Left hindlimb (tissue), 1 donor: ENCODE measurements at regions not wholly inside any gene's neighbourhood (a gene's known extent, or its start where the extent isn't known, plus 50 kb on each side); places are given as distances from the start of the nearest gene placed in this dataset.

Experiments used
- DNase-seq: peaks from one replicate; pipeline ENCODE4 v3.0.0-alpha.2; 2018

DNA sequence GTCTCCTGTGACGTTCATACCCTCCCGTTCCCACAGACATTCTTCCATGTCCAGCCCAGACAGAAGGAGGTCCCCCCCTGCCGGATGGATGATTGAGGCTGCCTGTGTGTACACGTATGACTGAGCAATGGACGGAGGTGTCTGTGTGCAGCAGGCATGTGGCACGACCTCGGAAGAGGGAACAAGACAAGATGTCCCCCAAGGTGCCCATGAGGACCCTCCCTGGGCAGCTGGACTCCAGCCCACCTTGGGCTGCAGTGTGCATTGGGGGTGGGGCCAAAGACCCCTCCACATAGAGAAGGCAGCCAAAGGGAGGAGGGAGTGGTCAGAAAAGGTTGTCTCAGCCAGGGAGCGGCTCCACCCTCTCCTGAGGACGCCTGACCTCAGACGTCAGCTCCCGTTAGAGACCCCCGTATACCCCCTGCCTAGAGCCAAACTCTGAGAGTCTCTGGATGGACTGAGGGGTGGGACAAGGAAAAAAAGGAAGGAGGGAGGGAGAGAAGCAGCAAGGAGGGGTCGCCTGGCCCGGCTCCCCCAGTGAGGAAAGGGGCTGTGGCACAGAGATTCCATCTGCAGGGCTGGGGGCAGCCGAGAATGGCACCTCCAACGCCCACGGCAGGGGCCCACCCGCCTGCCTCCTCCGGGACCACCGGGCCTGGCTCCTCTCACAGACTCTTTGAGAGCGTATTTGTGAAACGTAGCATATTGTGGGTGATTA is 92.9 kb upstream of the BHLHE23 start:
- no peak for DNase-seq

DNA sequence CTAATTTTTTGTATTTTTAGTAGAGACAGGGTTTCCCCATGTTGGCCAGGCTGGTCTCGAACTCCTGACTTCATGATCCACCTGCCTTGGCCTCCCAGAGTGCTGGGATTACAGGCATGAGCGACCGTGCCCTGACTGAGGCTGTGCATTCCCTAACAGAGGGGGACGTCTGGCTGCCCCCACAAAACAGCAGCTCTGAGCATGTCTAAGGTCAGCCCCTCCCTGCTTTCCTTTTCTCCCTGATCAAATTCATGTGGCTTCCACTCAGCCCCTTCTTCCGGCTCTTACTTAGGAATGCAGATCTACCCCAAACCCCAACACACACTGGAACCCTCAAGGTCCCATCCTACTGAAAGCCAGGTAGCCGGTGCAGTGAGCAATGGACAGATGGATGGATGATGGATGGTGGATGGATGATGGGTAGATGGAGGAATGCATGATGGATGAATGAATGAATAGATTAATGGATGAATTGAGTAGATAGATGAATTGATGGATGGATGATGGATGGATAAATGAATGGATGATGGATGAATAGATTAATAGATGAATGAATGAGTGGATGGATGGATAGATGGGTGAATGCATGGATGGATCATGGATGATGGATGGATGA is 91.5 kb upstream of the BHLHE23 start:
- no peak for DNase-seq

DNA sequence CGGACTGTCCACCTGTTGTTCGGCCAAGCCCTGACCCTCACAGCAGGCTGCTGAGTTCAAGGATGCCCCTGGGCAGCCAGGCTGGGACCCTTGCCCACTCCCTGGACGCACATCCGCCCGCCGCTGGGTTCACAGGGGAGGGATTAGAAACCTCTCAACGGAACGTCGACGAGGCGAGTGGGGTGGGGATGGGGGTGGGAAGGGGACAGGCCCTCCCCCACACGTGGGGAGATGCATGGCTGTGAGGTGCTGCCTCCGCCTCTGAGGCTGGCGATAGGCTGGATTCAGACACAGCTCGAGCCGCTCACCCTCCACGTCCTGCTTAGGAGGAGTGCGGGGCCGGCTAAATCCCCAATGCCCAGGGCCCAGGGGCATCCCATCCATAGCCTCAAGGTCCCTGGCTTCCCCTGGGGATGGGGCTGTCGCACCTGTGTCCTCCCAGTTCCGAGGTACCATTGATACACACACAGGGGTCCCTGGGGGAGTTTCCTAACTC is 90.6 kb upstream of the BHLHE23 start:
- DNase-seq = no peak

DNA sequence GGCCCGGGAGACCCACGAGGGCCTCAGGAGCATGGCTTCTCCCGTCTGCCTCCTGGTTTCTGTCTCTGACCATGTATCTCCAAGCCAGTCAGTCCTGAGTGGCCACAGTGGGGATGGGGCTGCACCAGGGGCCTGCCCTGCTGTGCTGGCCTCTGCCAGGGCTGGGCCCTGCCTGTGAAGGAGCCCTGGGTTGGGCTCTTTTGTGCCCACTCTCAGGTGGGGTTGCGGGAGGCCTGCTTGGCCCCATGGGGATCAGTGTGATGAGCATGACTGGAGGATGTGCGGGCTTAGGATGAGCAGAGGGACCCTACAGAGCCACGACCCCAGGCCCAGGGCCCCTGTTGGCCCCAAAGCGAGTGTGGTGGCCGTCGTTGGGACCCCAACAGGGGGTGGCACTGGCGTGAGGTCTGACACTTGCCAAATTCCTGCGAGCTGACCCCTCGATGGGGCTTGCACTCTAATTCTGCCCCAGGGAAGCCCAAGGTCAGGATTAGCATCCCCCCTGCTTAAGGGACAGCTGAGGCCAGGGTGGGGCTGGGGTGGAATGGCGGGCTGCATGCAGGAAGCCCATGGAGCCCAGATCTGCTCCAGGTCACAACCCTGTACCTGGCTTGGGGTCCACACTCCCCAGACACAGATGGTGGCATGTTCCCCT is 90.0 kb upstream of the BHLHE23 start:
- DNase-seq = no peak

DNA sequence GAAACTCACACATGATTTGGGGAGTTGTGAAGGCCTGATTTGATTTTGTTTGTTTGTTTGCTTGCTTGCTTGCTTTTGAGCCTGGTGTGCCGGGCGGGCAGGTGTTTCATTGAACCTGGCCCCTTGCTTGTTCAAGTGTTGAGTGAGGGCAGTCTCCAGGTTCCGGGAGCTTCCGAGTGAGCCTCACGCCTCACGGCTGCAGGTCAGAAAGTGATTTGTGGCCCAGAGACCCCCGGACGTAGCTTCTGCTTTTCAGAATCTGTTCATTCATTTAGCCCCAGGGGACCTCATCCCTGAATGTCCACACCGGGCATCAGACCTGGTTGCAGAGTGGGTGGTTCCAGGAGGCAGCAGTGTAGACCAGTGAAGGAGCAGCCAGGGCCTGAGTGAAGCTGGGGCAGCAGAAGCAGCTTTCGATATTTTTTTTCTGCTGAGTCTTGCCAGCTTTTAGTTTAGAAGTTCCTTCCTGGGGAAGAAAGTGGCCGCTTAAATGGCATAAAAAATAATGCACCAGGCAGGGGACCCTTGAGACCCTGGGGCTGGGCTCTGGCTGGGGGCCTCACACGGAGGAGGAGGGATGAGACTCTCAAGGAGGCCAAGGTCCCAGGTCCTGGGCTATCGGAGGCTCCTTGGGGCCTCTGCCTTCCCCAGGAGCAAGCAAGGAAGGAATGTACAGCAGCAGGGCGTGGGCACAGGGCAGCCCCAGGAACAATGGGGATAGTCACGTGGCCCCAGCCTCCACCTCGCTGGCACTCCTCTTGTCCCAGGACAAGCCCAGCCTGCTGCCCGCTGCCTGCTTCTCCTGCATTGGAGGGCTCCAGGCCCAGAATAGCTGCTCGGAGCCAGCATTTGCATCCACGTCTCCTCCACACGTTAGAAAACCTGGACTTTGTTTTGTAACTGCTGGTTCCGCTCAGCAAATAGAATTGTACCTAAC is 89.2 kb upstream of the BHLHE23 start:
- DNase-seq = no peak

DNA sequence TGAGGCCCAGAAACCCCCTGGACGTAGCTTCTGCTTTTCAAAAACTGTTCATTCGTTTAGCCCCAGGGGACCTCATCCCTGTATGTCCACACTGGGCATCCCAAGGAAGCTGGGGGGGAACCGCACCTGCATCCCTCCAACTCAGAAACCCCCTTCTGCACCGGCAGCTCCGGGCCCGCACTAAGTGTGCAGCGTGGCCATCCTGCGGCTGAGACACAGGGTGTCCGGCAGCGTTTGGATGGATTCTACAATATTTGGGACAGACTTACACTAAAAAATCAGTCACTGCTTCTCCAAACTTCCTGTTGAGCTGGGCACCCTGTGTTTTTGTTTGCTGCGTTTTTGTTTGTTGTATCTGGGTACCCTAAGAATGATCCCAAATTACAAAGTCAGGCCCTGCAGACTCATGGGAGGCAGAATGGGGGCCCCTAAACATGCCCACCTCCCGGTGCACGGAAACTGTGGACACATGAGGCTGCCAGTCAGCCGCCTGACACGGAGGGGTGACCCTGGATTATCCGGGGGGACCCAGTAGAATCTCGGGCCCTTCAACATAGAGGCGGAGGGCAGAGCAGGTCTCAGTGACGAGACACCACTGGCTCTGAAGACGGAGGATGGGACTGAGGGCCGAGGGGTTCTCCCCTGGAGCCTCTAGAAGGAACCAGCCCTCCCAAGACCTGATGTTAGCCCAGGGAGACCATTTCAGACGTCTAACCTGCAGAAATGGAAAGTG is 88.2 kb upstream of the BHLHE23 start:
- DNase-seq = no peak

DNA sequence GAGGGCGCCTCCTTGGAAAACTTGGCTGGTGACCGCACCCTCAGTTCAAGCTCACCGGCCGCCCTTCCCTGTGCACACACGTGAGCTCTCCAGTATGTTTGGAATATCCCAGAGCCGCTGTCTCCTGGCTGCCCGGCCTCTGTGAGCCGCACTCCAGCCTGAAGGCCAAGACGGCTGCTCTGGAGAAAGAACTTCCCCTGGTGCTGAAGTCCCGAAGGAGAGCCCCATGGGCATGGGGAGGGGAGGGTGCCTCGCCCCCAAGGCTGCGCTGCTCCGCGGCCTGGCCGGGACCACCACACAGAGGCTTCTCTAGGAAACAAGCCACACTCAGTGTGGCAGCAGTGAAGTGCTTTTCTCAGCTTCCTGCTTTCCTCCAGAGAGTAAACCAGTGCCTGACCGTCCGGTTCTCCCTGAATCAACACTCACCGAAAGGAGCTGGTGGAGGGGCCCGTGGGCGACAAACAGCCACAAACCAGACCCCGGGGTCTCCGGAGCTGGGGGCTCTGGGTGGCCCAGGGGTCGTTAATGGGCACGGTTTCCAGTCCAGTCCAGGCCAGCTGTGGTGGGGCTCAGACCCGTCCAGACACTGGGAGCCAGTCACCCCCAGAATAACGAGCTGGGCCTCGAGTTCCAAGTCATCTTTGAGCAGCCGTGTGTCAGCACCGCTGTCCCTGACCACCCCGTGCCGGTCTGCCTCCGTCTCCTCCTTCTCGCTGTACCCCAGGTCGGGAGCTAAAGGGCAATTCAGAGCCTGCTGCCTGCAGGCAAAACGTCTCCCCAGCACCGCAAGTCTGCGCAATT is 87.4 kb upstream of the BHLHE23 start:
- no peak for DNase-seq

DNA sequence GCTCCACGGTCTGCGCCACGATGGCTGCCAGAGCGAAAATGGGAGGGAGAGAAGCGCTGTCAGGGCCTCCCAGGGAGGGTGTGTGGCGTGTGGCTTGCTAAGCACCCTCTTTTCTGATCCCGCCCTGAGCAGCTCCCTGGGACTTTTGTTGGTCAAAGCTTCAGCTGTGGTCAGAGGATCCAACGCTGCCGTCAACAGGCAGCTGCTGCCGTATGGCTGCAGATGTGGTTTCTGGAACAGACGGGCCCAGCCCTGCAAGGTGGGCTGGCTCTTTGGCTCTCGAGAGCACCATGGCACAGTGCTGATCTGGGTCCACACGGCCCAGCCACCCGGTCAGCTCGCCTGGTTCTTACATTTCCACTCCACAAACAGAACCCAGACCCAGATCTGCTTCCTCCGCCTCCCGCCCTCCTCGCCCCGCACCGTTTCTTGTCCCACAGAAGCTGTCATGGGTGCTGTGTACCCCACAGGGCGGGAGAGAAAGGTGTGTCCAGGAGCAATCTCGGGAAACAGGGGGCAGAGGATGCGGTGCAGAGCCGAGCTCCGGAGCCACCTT is 86.0 kb upstream of the BHLHE23 start:
- no peak for DNase-seq

DNA sequence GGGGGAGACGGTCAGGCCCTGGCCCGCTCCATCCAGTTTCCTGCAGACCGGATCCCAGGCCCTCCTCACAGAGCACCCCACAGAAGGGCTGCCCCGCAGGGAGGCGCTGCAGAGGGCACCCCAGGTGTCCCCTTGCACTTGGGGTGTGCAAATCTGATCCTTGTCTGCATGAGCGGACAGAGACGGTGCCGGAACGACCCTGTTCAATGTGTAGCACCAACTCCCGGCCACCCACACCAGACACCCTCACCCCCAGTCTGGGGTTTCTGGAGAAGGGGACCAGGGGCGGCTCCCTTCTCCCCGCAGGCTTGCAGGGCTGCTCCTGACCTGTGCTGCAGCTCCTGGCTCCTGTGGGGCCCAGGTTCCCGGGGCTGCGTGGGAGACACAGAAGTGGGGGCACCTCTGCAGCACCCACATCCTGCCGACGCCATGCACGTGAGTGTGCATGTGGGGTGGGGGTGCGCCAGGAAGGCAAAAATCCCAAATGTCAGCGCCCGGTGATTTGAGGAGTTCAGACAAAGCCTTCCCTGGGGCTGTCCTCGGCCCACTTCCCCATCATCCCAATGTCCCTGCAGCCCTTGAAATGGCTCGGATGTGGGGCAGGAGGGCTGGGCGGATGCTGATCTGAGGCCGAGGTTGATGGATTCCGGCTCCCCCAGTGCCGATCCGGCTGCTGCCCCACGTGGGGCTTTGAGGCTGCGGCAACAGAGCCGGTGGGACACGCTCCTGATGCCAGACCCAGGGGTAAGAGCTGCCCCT is 85.3 kb upstream of the BHLHE23 start:
- no peak for DNase-seq

DNA sequence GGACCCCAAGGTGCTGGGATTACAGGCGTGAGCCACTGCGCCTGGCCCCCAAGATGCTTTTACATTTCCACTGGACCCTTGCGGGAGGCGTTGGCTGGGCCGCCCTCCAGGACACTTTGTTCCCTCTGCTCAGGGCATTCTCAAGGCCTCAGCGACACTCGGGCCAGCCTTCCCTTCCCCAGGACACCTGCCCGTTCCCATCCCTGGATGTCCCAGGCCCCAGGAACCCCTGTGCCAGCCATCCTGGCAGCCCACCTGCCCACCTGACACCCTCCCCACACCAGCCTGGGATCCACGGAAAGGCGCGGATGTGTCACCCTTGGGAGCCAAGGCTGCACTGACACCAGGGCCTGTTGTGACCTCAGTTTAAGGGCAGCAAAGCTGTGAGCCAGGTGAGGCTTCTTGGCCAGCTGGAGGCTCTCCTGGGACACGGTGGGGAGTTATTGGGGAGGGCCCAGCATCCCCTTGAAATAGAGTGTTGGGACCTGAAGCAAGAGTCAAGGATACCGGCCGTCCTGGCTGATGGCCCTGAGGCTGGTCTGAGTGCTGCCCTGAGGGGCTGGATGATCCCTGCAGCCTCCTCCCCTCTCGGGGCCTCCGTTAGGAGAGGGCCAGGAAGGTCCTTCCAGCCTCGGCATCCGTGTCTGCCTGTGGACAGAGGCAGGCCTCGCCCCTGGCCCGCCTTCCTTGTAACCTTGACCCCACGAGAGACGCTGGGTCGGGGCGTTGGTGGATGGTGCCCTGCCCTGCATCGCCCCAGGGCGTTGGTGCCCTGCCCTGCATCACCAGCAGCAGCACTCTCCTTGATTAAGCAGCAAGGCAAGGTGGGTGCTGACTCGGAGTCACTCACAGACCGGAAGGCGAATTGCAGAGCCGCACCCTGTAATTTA is 84.2 kb upstream of the BHLHE23 start:
- DNase-seq = no peak

DNA sequence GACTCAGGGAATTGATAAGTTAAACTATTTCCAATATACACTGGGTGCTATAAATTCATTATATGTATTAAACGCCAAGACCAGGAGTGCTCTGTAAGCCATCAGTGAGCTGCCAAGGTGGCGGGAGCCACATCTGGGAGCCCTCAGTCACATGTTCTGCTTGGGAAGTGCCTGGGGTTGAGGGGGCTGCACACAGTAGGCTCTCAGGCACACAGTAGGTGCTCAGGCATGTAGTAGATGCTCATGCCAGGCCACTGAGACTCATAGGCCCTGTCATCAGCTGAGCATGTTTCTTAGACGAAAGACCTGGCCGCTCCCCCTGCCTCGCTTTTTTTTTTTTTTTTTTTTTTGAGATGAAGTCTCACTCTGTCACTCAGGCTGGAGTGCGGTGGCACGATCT is 83.3 kb upstream of the BHLHE23 start:
- DNase-seq = no peak

DNA sequence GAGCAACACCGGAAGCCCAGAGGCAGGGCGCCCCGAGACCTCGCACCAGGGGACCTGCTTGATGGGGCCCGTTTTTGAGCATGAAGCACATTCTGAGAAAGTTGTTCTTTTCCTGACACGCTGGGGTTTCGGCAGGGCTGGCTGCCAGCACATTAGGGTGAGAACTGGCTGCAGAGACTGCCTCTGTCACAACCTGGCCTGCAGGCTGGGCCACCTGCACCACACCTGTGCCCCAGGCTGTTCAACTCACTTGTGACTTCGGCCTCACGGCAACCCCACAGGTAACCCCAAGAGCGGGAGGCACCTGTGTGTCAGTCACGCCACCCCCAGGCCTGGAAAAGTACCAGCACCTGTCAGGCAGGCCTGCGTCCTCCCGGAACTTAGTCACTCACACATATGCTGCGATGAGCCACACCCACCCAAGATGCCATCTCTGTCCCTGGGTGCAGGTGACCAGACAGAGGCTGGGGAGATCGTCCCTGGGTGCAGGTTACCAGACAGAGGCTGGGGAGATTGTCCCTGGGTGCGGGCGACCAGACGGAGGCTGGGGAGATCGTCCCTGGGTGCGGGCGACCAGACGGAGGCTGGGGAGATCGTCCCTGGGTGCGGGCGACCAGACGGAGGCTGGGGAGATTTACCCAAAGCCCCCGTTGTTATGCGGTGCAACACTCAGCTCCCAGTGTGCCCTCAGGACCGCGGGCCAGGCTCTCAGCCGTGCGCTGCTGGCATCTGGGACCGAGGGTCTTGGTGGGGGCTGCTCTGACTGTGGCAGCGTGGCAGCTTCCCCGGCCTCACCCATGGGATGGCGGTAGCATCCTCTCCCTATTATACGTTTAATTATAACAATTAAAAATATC is 82.5 kb upstream of the BHLHE23 start:
- no peak for DNase-seq

DNA sequence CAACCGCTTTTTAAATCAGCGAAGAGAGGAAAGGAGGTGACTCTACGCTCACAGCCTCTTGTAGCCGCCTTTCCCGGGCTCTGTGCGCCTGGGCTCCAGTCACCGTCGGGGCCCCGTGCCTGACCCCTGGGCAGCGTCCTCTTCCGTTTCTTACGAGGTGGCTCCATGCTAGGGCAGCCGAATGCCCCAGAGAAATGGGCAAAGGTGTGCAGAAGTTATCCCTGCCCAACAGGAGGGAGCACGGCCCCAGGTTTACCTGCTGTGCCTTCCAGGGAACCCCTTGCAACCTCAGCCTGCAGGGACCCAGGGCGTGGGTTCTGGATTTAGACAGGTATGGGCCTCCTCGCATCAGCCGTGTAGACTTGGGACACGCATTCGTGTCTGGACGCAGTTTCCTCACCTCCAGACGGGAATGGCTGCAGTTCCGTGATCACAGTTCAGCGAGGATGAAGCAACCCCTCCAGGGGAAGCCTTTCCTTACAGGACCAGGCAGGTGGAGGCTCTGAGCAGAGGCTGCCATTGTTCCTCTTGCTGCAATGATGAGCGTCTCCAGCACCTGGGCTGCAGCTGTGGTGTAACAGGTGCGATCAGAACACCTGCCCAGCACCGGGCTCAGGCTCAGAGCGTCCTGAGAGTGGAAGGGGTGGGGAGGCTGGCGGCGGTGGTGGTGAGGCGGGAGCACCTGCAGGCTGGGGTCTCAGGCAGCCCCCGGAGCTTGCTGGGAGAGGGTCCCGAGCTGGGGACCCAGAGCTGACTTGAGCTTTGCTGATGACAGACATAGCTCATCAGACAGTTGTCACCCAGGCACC is 81.3 kb upstream of the BHLHE23 start:
- no peak for DNase-seq

DNA sequence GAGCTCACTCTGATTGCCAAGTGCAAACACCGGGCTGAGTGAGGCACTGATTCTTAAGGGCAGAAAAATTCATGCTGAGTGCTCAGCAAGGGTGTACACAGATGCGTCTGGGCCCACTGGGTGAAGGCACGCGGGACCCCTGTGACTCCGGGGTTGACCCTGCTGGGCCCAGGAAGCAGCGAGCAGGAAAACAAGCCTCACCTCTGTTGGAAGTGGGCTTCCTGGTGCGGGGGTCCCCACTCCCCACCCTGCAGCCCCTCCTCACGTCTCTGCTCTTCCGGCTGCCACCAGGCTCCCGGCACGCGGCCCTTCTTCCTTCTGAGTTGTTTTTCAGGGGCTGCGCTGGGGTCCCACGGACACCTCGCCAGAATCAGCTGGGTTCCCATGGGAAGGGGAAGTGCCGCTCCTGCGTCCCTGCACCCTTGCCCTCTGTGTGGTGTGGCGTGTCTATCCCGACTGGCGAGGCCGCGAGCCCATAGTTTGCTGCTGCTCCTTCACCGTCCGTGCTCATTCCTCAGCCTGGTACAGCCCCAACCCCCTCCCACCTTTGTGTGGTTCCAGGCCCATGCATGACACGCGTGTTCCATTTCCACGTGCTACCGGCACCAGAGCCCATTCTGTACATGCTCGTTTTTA is 80.6 kb upstream of the BHLHE23 start:
- no peak for DNase-seq

DNA sequence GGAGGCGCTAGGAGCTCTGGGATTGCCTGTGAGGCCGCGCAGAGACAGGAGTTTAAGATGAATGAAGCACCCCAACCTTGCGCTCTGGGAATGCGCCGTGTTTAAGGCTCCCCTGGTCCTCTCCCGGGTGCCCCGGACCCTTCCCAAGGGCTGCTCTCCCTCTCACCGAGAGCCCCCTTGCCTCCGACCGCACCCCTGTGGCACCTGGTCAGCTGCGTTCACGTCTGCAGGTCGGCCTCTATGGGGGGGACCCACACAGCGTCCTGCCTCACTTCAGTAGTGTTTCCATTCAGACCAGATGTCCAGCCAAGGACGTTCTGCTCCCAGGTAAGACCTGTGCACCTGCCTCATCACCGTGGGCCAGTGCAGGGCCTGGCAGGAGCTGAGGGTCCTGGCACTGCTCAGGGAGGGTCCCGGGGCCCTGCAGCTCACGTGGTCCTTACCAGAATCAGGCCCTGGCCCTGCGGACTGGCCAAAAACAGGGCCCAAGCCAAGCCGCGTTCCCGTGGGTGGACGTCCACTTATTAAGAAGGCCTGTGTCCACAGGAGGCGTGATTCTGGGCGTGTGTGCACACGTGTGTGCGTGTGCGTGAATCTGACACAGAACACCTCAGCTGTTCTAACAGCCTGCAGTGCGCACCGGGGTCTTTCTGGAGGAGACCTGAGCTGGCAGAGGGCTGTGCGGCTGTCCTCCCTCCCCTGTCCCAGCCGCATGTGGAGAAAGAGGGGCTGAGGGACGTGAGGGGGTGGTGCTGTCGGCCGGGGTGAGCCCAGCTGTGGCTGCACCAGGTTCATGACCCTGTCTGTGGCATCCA is 79.9 kb upstream of the BHLHE23 start:
- no peak for DNase-seq
